Dendritic cell treated with granulocyte-macrophage colony-stimulating factor and Interleukin-4, amounts not matched to agents 40 ng/mL and 50 ng/mL, for 4 days (primary cell): ENCODE measurements at regions not wholly inside any gene's neighbourhood (a gene's known extent, or its start where the extent isn't known, plus 50 kb on each side); places are given as distances from the start of the nearest gene placed in this dataset.
A peak's percentile ranks its signal among the peaks of the same experiment; 100 is the strongest.

Experiments
- H3K27ac Mint-ChIP-seq: one replicate; pipeline ENCODE4 v1.8.0; 2022; ENCODE audit warnings: mild to moderate bottlenecking, mixed read lengths
- H3K27me3 Mint-ChIP-seq: one replicate; pipeline ENCODE4 v1.8.0; 2022; ENCODE audit warnings: mild to moderate bottlenecking, mixed read lengths
- H3K36me3 Mint-ChIP-seq: one replicate; pipeline ENCODE4 v1.8.0; 2022; ENCODE audit warnings: low read depth, mixed read lengths
- H3K4me1 Mint-ChIP-seq: one replicate; pipeline ENCODE4 v1.8.0; 2022; ENCODE audit warnings: low read depth, mixed read lengths
- H3K4me3 Mint-ChIP-seq: one replicate; pipeline ENCODE4 v1.8.0; 2022; ENCODE audit warnings: mild to moderate bottlenecking, moderate library complexity, mixed read lengths
- H3K9me3 Mint-ChIP-seq: one replicate; pipeline ENCODE4 v1.8.0; 2022; ENCODE audit warnings: mixed read lengths
- intact Hi-C: fragments of 100-400 bp; cut with micrococcal nuclease; formaldehyde crosslinking; loops from one replicate; pipeline ENCODE4 v1.15.0; 2022

DNA sequence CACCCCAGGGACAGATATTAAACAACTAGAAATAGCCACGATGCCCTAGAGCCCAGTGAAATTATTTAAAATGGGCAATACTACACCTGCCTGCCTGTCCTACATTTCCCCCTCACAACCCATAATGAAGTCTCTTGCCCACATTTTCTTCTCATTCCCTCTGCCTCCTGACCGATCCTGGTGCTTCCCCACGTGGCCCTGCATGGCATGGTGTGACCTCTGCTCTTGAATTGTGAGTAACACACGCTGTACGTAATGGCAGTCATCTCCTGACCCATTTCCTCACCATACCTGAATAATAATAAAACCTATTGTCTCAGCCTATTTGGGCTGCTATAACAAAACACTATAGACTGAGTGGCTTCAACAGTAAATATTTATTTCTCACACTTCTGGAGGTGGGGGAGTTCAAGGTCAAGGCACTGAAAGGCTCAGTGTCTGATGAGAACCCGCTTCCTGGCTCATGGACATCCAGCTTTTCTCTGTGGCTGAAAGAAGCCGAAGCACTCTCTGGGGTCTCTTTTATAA, 77.0 kb upstream of the ENPP6 start:
- H3K4me1 Mint-ChIP-seq: peaks cover 16% of the 10 kb centered on the region
- H3K4me3 Mint-ChIP-seq: no peak overlapping the region
- H3K27ac Mint-ChIP-seq: peak overlapping the region; percentile 16
- no peaks in the 10 kb centered on the region for H3K36me3 Mint-ChIP-seq
- H3K27me3 Mint-ChIP-seq: no peaks in the 10 kb centered on the region
- intact Hi-C loops: no loop called here
- no peaks in the 10 kb centered on the region for H3K9me3 Mint-ChIP-seq

DNA sequence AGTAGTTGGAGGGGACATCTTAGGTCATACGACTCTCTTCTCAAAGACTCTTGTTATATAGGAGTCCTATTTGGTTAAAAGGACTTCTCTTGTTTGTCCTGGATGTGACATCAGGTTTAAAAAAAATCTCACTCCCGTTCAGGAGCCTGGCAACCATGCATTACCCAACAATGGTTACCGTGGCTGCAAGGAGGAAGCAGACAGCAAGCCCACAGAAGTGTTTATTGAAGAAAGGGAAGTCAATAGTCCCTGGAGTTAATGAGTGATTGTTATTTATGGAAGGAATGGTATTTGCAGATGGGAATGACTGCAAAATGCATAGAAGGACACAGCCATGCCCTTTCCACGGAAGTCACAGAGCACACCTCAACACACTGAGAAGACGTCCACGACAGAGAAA, 75.9 kb upstream of the ENPP6 start:
- no peak overlapping the region for H3K27ac Mint-ChIP-seq
- peaks cover 19% of the 10 kb centered on the region for H3K4me1 Mint-ChIP-seq
- intact Hi-C loops: no loop called here
- no peak overlapping the region for H3K4me3 Mint-ChIP-seq
- no peaks in the 10 kb centered on the region for H3K9me3 Mint-ChIP-seq
- no peaks in the 10 kb centered on the region for H3K36me3 Mint-ChIP-seq
- no peaks in the 10 kb centered on the region for H3K27me3 Mint-ChIP-seq

DNA sequence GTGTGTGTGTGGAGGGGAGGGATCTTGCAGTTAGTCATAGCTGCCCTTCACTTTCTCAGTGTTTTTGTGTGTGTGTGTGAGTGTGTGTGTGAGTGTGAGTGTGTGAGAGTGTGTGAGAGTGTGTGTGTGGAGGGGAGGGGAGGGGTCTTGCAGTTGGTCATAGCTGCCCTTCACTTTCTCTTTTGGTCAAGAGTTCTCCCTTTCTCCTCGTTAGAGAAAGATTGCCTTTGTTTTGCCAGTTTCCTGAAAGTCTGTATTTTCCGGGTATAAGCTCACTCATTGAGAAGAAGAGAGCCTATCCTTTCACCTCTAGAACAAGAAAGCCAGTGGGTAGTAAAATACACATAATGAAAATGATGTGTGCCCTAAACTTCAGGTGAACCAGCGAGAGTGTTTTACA, 75.2 kb upstream of the ENPP6 start:
- intact Hi-C loops: no loop called here
- peaks cover 19% of the 10 kb centered on the region for H3K4me1 Mint-ChIP-seq
- no peak overlapping the region for H3K27ac Mint-ChIP-seq
- H3K27me3 Mint-ChIP-seq: no peaks in the 10 kb centered on the region
- no peaks in the 10 kb centered on the region for H3K36me3 Mint-ChIP-seq
- no peak overlapping the region for H3K4me3 Mint-ChIP-seq
- H3K9me3 Mint-ChIP-seq: no peaks in the 10 kb centered on the region

DNA sequence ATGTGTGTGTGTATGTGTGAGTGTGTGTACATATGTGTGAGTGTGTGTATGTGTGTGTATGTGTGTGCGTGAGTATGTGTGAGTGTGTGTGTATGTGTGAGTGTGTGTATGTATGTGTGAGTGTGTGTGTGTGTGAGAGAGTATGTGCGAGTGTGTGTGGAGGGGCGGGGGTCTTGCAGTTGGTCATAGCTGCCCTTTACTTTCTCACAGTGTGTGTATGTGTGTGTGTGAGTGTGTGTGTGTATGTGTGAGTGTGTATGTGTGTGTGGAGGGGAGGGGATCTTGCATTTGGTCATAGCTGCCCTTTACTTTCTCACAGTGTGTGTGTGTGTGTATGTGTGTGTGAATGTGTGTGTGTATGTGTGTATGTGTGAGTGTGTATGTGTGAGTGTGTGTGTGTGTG, 74.8 kb upstream of the ENPP6 start:
- no peaks in the 10 kb centered on the region for H3K9me3 Mint-ChIP-seq
- no peak overlapping the region for H3K27ac Mint-ChIP-seq
- H3K27me3 Mint-ChIP-seq: no peaks in the 10 kb centered on the region
- peaks cover 22% of the 10 kb centered on the region for H3K4me1 Mint-ChIP-seq
- no peaks in the 10 kb centered on the region for H3K36me3 Mint-ChIP-seq
- intact Hi-C loops: no loop called here
- H3K4me3 Mint-ChIP-seq: no peak overlapping the region

DNA sequence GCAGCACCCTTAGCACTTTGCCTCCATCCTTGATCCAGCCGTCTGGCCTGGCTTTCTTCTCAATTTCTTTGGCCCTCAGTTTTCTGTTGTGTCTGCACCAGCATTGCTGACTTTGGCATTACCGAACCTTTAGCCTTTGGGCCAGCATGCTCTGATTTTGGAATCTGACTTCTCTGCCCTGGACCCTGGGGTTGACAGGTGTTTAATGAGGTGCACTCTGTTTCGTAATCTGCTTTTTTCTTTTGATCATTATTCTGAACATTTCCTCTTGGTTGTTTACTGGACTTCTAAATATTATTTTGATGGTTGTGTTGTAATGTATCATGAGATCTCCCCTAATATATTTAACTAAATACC, 71.5 kb upstream of the ENPP6 start:
- no peak overlapping the region for H3K4me3 Mint-ChIP-seq
- H3K9me3 Mint-ChIP-seq: no peaks in the 10 kb centered on the region
- intact Hi-C loops: no loop called here
- peak overlapping the region; percentile 72 for H3K27ac Mint-ChIP-seq
- no peaks in the 10 kb centered on the region for H3K36me3 Mint-ChIP-seq
- H3K27me3 Mint-ChIP-seq: no peaks in the 10 kb centered on the region
- H3K4me1 Mint-ChIP-seq: peaks cover 23% of the 10 kb centered on the region

DNA sequence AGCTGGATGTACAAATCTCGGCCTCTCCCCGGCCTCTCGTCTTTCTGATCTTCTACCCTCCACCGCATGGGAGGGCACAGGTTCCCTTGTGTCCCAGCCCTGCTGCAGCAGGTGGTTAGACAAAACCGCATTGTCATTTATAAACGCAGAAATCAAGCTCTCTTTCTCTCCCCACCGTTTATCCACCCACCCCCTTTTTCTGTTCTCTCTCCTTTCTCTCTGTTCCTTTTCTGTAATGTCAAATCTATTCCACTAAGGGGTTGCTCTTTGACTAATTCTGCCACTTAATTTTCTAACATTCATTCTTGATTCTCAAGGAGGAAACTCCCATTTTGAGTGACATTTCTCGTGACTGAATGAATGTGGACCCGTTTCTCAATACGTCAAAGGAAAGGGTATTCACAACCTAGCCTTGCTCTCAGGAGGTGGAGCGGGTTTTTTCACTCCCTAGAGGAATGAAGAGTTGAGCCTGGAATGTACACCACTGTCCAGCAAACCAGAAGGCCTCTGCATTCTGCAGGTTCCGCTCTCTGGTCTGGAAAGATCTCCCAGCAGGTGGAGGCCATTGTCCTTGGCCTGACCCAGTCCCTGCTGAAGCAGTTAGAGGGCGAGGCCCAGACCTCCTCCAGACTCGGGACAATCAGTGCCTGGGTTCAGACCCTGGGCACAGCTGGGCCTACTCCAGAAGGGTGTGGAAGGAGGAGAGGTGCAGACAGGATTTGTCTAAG, 70.9 kb upstream of the ENPP6 start:
- intact Hi-C loops: no loop called here

DNA sequence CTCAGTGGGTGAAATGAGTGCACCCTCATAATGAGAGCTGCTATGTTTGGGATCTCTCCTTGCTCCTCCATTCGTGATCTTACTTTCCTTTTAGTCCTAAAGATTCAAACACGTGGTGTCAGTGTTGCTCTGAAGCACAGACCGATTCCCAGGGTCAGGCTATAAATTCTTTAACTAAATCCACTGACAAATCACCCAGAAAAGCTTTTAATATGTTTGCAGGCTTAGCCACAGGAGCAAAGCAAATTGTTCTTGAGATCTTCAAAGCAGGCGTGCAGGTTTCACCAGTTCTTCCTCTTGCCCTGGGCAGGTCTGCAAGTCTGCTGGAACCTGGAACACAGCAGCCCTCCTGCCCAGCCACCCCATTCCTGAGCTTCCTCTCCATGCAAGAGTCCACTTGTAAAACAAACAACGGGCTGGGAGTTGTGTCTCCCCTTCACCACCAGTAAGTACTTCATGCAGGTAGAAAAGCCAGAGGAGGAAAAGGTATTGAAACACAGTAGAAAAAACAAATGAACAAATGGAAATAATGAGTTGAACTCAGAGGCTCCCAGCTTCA, 70.1 kb upstream of the ENPP6 start:
- Mint-ChIP-seq H3K4me3 (no peak overlapping the region), H3K27me3 (no peaks in the 10 kb centered on the region), H3K4me1 (peaks cover 32% of the 10 kb centered on the region), H3K27ac (peak overlapping the region; percentile 72), H3K9me3 (no peaks in the 10 kb centered on the region), H3K36me3 (no peaks in the 10 kb centered on the region)
- intact Hi-C loops: no loop called here

More for the DNA sequence above, 70.9 kb upstream of the ENPP6 start:
- H3K36me3 Mint-ChIP-seq: no peaks in the 10 kb centered on the region
- peaks cover 23% of the 10 kb centered on the region for H3K4me1 Mint-ChIP-seq
- no peak overlapping the region for H3K4me3 Mint-ChIP-seq
- H3K9me3 Mint-ChIP-seq: no peaks in the 10 kb centered on the region
- H3K27ac Mint-ChIP-seq: peak overlapping the region; percentile 72
- H3K27me3 Mint-ChIP-seq: no peaks in the 10 kb centered on the region

DNA sequence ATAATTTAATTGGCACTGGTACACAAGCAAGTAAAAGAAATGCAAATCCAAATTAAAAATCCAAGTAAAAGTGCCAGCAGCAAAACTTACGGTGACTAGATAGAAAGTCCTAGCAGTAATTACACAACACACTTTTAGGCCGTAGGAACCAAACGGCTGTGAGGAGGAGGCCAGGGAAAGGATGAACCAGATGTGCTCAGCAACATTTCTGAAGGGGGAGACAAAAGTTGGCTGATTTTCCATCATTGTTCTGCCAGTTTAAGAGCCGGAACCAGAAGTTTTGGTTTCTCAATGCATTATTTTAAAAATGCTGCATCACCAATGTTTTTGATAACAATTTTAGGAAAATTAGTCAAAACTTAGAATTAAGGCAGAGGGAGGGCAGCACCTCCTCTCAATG, 68.7 kb upstream of the ENPP6 start:
- no peaks in the 10 kb centered on the region for H3K27me3 Mint-ChIP-seq
- H3K36me3 Mint-ChIP-seq: no peaks in the 10 kb centered on the region
- peaks cover 46% of the 10 kb centered on the region for H3K4me1 Mint-ChIP-seq
- H3K9me3 Mint-ChIP-seq: no peaks in the 10 kb centered on the region
- H3K27ac Mint-ChIP-seq: no peak overlapping the region
- no peak overlapping the region for H3K4me3 Mint-ChIP-seq
- intact Hi-C loops: no loop called here

DNA sequence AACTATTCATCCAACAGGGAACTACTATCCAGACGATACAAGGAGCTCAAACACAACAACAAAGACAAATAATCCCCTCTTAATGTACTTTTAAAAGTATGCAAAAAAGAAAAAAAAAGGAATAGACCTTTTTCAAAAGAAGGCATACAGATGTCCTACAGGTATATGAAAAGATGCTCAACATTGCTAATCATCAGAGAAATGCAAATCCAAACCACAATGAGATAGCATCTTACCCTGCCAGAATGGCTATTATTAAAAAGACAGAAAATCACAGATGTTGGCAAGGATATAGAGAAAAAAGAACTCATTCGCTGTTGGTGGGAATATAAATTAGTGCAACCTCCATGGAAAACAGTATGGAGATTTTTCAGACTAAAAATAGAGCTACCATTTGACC, 67.1 kb upstream of the ENPP6 start:
- Mint-ChIP-seq H3K27ac (no peak overlapping the region), H3K4me1 (peaks cover 61% of the 10 kb centered on the region), H3K4me3 (no peak overlapping the region), H3K27me3 (no peaks in the 10 kb centered on the region), H3K9me3 (no peaks in the 10 kb centered on the region), H3K36me3 (no peaks in the 10 kb centered on the region)
- intact Hi-C loops: no loop called here

DNA sequence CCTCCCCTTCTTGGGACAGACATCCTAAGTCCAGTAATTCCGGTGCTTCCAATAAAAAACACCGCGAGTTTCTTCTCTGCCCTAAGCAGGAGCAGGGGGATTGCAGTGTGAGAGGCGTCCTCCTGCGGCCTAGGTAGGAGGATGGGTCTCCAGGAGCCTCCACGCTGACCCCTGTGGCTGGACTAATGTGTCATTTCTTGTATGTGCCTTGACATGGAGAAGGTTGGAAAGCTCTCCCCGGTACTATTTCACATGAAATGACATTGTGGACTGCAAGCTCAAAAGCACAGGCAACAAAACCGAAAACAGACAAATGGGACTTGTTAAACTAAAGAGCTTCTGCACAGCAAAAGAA, 66.6 kb upstream of the ENPP6 start:
- H3K4me3 Mint-ChIP-seq: no peak overlapping the region

DNA sequence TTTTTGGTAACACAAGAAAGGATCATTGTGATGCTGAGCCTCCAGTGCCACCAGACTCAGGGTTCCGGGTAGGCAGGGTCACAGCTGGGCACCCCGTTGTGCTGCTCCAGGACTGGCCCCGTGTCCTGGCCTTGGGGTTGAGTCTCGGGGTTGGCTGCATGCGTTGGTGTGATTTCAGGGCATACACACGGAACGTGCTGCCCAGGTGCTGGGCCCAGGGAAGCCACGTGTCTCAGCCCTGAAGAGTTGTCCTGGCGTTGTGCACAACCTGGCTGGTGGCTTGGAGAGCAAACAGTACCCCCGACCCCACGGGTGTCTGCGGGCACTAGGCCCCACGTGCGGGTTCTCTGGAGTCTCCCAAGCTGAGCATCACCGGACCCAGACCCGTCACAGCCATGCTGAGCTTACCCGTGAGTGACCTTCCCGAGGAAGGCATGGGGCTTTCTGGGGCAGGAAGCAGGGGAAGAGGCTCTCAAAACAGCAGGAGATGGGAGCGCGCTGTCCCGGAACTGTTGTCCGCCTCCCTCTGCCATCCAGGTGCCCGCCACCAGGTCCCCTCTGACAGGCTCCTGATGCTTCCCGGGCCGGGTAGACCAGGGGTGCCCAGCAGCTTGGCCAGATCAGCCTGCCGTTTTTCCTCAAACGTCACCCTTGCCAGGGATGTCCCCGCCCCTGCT, 66.1 kb upstream of the ENPP6 start:
- no peak overlapping the region for H3K4me3 Mint-ChIP-seq
- H3K27ac Mint-ChIP-seq: no peak overlapping the region
- H3K9me3 Mint-ChIP-seq: no peaks in the 10 kb centered on the region
- H3K4me1 Mint-ChIP-seq: peaks cover 57% of the 10 kb centered on the region
- H3K36me3 Mint-ChIP-seq: no peaks in the 10 kb centered on the region
- intact Hi-C loops: no loop called here
- H3K27me3 Mint-ChIP-seq: no peaks in the 10 kb centered on the region

More for the DNA sequence above, 66.6 kb upstream of the ENPP6 start:
- Mint-ChIP-seq H3K9me3 (no peaks in the 10 kb centered on the region), H3K27me3 (no peaks in the 10 kb centered on the region), H3K36me3 (no peaks in the 10 kb centered on the region), H3K27ac (no peak overlapping the region), H3K4me1 (peaks cover 62% of the 10 kb centered on the region)
- intact Hi-C loops: no loop called here

DNA sequence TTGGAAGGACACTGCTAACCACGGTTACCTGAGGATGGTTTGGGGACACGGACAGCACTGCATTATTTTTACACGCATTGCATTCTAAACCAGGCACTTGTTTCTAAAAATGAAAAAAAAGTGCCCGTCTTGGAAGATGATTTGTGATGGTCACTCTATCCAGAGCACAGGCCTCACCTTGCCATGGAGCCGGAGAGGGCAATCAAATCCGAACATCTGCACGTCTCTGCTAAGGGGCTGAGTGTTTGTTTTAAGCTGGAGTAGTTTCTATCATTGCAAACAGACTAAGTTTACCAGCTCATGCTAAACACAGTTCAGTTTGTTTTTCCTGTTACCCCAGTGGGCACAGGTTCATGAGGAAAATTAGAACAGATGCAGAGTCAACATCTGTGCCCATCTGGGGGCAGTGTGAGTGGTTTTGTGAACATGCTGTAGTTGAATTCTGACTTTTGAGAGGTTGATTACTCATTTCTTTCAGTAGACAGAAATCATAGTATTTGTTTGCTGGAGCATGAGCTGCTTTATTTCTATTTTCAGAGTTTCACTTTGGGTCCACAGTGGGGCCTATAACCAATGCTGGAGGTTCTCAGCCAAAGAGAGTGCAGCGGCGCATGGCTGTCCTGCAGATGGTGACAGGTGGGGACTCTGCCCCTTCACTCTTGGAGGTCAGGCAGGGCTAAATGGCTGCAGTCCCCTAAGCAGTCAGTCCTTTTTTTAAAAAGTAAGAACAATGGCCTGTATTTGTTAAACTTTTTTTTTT, 65.4 kb upstream of the ENPP6 start:
- H3K4me3 Mint-ChIP-seq: no peak overlapping the region
- H3K27ac Mint-ChIP-seq: peak overlapping the region; percentile 58
- peaks cover 50% of the 10 kb centered on the region for H3K4me1 Mint-ChIP-seq
- peaks cover 1% of the 10 kb centered on the region for H3K9me3 Mint-ChIP-seq
- no peaks in the 10 kb centered on the region for H3K36me3 Mint-ChIP-seq
- intact Hi-C loops: no loop called here
- H3K27me3 Mint-ChIP-seq: no peaks in the 10 kb centered on the region

DNA sequence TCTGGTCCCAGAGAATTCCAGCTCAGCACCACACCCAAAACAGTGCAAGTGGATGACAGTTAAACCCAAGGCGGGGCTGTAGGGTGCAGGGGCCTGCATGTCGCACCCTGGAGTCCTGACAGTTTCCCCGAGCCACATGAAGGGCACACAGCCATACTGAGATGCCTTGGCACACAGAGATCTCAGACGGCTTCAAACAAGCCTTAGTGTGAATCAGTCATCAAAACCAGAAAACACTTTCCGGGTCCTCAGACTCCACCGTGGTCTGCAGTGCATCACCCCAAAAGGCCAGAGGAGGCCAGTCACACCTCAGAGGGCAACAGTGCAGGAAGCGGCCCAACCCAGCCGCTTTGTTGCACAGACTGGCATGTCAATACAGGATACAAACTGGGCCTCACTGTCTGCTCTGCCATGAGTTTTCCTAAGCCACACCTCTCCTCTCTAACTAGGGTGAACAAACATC, 64.6 kb upstream of the ENPP6 start:
- intact Hi-C loops: no loop called here
- H3K27ac Mint-ChIP-seq: peak overlapping the region; percentile 58

More for the DNA sequence above, 64.6 kb upstream of the ENPP6 start:
- Mint-ChIP-seq H3K36me3 (no peaks in the 10 kb centered on the region), H3K4me3 (no peak overlapping the region), H3K9me3 (peaks cover 9% of the 10 kb centered on the region), H3K27me3 (no peaks in the 10 kb centered on the region), H3K4me1 (peaks cover 43% of the 10 kb centered on the region)
